H1 (cell line): ENCODE measurements at regions not wholly inside any gene's neighbourhood (a gene's known extent, or its start where the extent isn't known, plus 50 kb on each side); places are given as distances from the start of the nearest gene placed in this dataset.
A peak's percentile ranks its signal among the peaks of the same experiment; 100 is the strongest.

ENCODE experiments used
- CTCF ChIA-PET: fragments of 300-600 bp; sonication (Branson Sonifier 250); formaldehyde crosslinking; loops from one replicate; lab custom pipeline; 2021; ENCODE audit not compliant: partially characterized antibody; lab: Charles Lee
- POLR2A ChIA-PET: fragments of 300-600 bp; sonication (Branson Sonifier 250); formaldehyde crosslinking; loops from one replicate; lab custom pipeline; 2021; ENCODE audit warnings: inconsistent platforms; ENCODE audit not compliant: partially characterized antibody; lab: Charles Lee
- DNase-seq, 2 experiments: peaks; one replicate each; pipeline versions ENCODE4 v3.0.0 to v3.0.0-alpha.2; 2010 to 2022; ENCODE audit warnings: low spot score in 2 of 2, low read depth in 1 of 2, mixed read lengths in 1 of 2
- FAIRE-seq: peaks from 2 replicates; lab custom pipeline; 2011; peaks lifted over from hg19 to GRCh38; lab: Jason Lieb, UNC
- H2AFZ ChIP-seq: 2 replicates; pipeline ENCODE4 v1.8.1; 2012; ENCODE audit warnings: low read length, inconsistent platforms
- H2AK5ac ChIP-seq: 2 replicates; pipeline ENCODE4 v1.6.1; 2013; ENCODE audit warnings: low read depth, low read length
- H2BK120ac ChIP-seq: replicated peaks from 2 replicates; pipeline ENCODE3; 2013; ENCODE audit warnings: low read depth, low read length, inconsistent platforms
- H2BK12ac ChIP-seq: 2 replicates; pipeline ENCODE4 v1.6.1; 2013; ENCODE audit warnings: low read depth, low read length
- H2BK15ac ChIP-seq: 2 replicates; pipeline ENCODE4 v1.6.1; 2013; ENCODE audit warnings: low read length
- H2BK20ac ChIP-seq: 2 replicates; pipeline ENCODE4 v1.6.1; 2013; ENCODE audit warnings: low read length
- H2BK5ac ChIP-seq: 2 replicates; pipeline ENCODE4 v1.6.1; 2013; ENCODE audit warnings: low read depth, low read length
- H3K14ac ChIP-seq: 2 replicates; pipeline ENCODE4 v1.6.1; 2013; ENCODE audit warnings: inconsistent platforms; ENCODE audit not compliant: insufficient read length
- H3K18ac ChIP-seq: 2 replicates; pipeline ENCODE4 v1.6.1; 2013; ENCODE audit warnings: low read length; ENCODE audit errors: extremely low read depth
- H3K23ac ChIP-seq: 2 replicates; pipeline ENCODE4 v1.6.1; 2013; ENCODE audit warnings: inconsistent platforms; ENCODE audit not compliant: insufficient read length
- H3K23me2 ChIP-seq: 2 replicates; pipeline ENCODE4 v1.6.1; 2013; ENCODE audit warnings: low read depth, low read length
- H3K27ac ChIP-seq: 2 replicates; pipeline ENCODE4 v1.6.1; 2011; ENCODE audit warnings: low read depth, low read length, inconsistent platforms
- H3K27me3 ChIP-seq, 4 experiments: replicated peaks in 1 of 4; 1 replicate in 1 of 4; 2 replicates in 3 of 4; pipeline versions ENCODE4 v1.6.1 to v1.8.1; 2011 to 2013; ENCODE audit warnings: low read length in 3 of 4, mild to moderate bottlenecking in 3 of 4, inconsistent platforms in 2 of 4, mixed read lengths in 2 of 4, moderate library complexity in 1 of 4; ENCODE audit not compliant: control insufficient read depth in 3 of 4, insufficient read depth in 3 of 4; ENCODE audit errors: extremely low read depth in 1 of 4
- H3K36me3 ChIP-seq, 4 experiments: 2 replicates each; pipeline versions ENCODE4 v1.6.1 to v1.8.1; 2011 to 2013; ENCODE audit warnings: mild to moderate bottlenecking in 4 of 4, low read length in 3 of 4, moderate library complexity in 2 of 4, control low read depth in 1 of 4, inconsistent platforms in 1 of 4; ENCODE audit not compliant: insufficient read depth in 4 of 4, control insufficient read depth in 2 of 4
- H3K4ac ChIP-seq: replicated peaks from 2 replicates; pipeline ENCODE3; 2013; ENCODE audit warnings: low read length, low read depth, mixed read lengths, inconsistent platforms; ENCODE audit not compliant: insufficient read length
- H3K4me1 ChIP-seq, 4 experiments: replicated peaks in 1 of 4; 1 replicate in 1 of 4; 2 replicates in 3 of 4; pipeline versions ENCODE4 v1.6.1 to v1.8.1; 2011 to 2013; ENCODE audit warnings: low read length in 3 of 4, inconsistent platforms in 2 of 4, mixed read lengths in 1 of 4; ENCODE audit not compliant: insufficient read depth in 4 of 4, control insufficient read depth in 3 of 4
- H3K4me2 ChIP-seq, 2 experiments: 2 replicates each; pipeline versions ENCODE4 v1.6.1 to v1.8.1; 2011 to 2013; ENCODE audit warnings: low read depth in 2 of 2, low read length in 2 of 2, control low read depth in 1 of 2, inconsistent platforms in 1 of 2, mild to moderate bottlenecking in 1 of 2; ENCODE audit not compliant: insufficient read depth in 1 of 2
- H3K4me3 ChIP-seq, 4 experiments: fragments of 200-600, 300-600 bp in 1 of 4; sonication (generic), shearing (Covaris generic), sonication (Bioruptor Twin) in 1 of 4; 2 replicates each; pipeline versions ENCODE4 v1.5.1 to v1.8.1; 2011 to 2016; ENCODE audit warnings: low read length in 4 of 4, low read depth in 3 of 4, control low read depth in 2 of 4, inconsistent platforms in 2 of 4, mild to moderate bottlenecking in 2 of 4, mixed read lengths in 1 of 4, moderate library complexity in 1 of 4; ENCODE audit not compliant: insufficient read depth in 2 of 4; ENCODE audit errors: extremely low read depth in 1 of 4
- H3K56ac ChIP-seq: replicated peaks from 2 replicates; pipeline ENCODE3; 2013; ENCODE audit warnings: low read depth, mild to moderate bottlenecking, mixed read lengths, low read length, inconsistent platforms; ENCODE audit not compliant: insufficient read length
- H3K79me1 ChIP-seq: 2 replicates; pipeline ENCODE4 v1.6.1; 2013; ENCODE audit warnings: low read depth, low read length, control low read depth
- H3K79me2 ChIP-seq, 2 experiments: 2 replicates each; pipeline versions ENCODE4 v1.6.1 to v1.8.1; 2012 to 2013; ENCODE audit warnings: low read length in 2 of 2, mild to moderate bottlenecking in 2 of 2, inconsistent platforms in 1 of 2; ENCODE audit not compliant: insufficient read depth in 2 of 2, control insufficient read depth in 1 of 2
- H3K9ac ChIP-seq, 4 experiments: replicated peaks in 1 of 4; 1 replicate in 1 of 4; 2 replicates in 3 of 4; pipeline versions ENCODE4 v1.6.1 to v1.8.1; 2011 to 2013; ENCODE audit warnings: low read depth in 3 of 4, low read length in 3 of 4, control low read depth in 2 of 4, mild to moderate bottlenecking in 2 of 4, moderate library complexity in 2 of 4, inconsistent platforms in 1 of 4; ENCODE audit errors: extremely low read depth in 1 of 4
- H3K9me3 ChIP-seq, 2 experiments: 2 replicates each; pipeline versions ENCODE4 v1.6.1 to v1.8.1; 2012 to 2013; ENCODE audit warnings: mild to moderate bottlenecking in 2 of 2, moderate library complexity in 2 of 2, control low read depth in 1 of 2, inconsistent platforms in 1 of 2, low read depth in 1 of 2, low read length in 1 of 2, mixed read lengths in 1 of 2; ENCODE audit not compliant: insufficient read depth in 2 of 2
- H4K20me1 ChIP-seq, 2 experiments: replicated peaks in 1 of 2; 2 replicates each; pipeline versions ENCODE3 to v1.8.1; 2011 to 2013; ENCODE audit warnings: inconsistent platforms in 2 of 2, low read length in 2 of 2, mild to moderate bottlenecking in 1 of 2; ENCODE audit not compliant: insufficient read depth in 2 of 2, control insufficient read depth in 1 of 2
- H4K5ac ChIP-seq: 2 replicates; pipeline ENCODE4 v1.6.1; 2013; ENCODE audit warnings: low read length, low read depth, mixed read lengths, inconsistent platforms; ENCODE audit not compliant: insufficient read length
- H4K8ac ChIP-seq: 2 replicates; pipeline ENCODE4 v1.8.0; 2013; ENCODE audit warnings: mild to moderate bottlenecking, moderate library complexity, low read length, inconsistent platforms; ENCODE audit not compliant: insufficient read depth; ENCODE audit errors: extremely low read depth
- H4K91ac ChIP-seq: replicated peaks from 2 replicates; pipeline ENCODE3; 2013; ENCODE audit warnings: low read length, mixed read lengths, inconsistent platforms; ENCODE audit not compliant: insufficient read length
- ASH2L ChIP-seq: fragments of 200-600, 300-600 bp; sonication (generic); IDR thresholded peaks from one replicate; pipeline ENCODE4 v1.7.1; 2017; ENCODE audit warnings: low read length
- BCL11A ChIP-seq, 2 experiments: IDR thresholded peaks; one replicate each; pipeline ENCODE4 v1.6.1; 2011; ENCODE audit warnings: low read depth in 2 of 2, low read length in 2 of 2, mild to moderate bottlenecking in 2 of 2
- CHD1 ChIP-seq: IDR thresholded peaks from 2 replicates; pipeline ENCODE4 v1.6.1; 2012; ENCODE audit warnings: low read depth, low read length, improper control_type of control experiment
- CHD2 ChIP-seq: IDR thresholded peaks from 2 replicates; pipeline ENCODE4 v1.6.1; 2012; ENCODE audit warnings: low read length, improper control_type of control experiment
- CTBP2 ChIP-seq: IDR thresholded peaks from 2 replicates; pipeline ENCODE4 v1.7.0; 2011; ENCODE audit warnings: borderline replicate concordance, mild to moderate bottlenecking, moderate library complexity, mixed read lengths, low read length; ENCODE audit not compliant: insufficient read depth, insufficient read length
- GTF2F1 ChIP-seq: IDR thresholded peaks from 2 replicates; pipeline ENCODE4 v1.6.1; 2012; ENCODE audit warnings: low read depth, low read length, improper control_type of control experiment, borderline replicate concordance
- JUN ChIP-seq: IDR thresholded peaks from 2 replicates; pipeline ENCODE4 v1.6.1; 2011; ENCODE audit warnings: low read depth, mild to moderate bottlenecking, improper control_type of control experiment, low read length
- POLR2AphosphoS5 ChIP-seq: IDR thresholded peaks from 2 replicates; pipeline ENCODE4 v1.6.1; 2011; ENCODE audit warnings: low read depth, low read length
- RFX5 ChIP-seq: IDR thresholded peaks from 2 replicates; pipeline ENCODE4 v1.6.1; 2011; ENCODE audit warnings: low read depth, low read length, improper control_type of control experiment, borderline replicate concordance
- SIRT6 ChIP-seq: IDR thresholded peaks from one replicate; pipeline ENCODE4 v1.7.1; 2012; ENCODE audit warnings: low read length, inconsistent platforms
- SP1 ChIP-seq: IDR thresholded peaks from 2 replicates; pipeline ENCODE4 v1.6.1; 2011; ENCODE audit warnings: low read depth, low read length
- WGBS, 2 experiments: shearing (Covaris generic) in 1 of 2; methylation state at CpG; one replicate each; pipeline versions ENCODE4 v1.1.6 to v1.1.7; 2013 to 2015; ENCODE audit warnings: low lambda C conversion rate in 2 of 2, mixed read lengths in 2 of 2, inconsistent platforms in 1 of 2, low coverage in 1 of 2, missing lambda C conversion rate in 1 of 2; ENCODE audit not compliant: insufficient replicate concordance in 2 of 2, insufficient coverage in 1 of 2, insufficient read length in 1 of 2; ENCODE audit errors: extremely low coverage in 1 of 2, missing lambda C conversion rate in 1 of 2; 5-methylcytosine and 5-hydroxymethylcytosine counted together

DNA sequence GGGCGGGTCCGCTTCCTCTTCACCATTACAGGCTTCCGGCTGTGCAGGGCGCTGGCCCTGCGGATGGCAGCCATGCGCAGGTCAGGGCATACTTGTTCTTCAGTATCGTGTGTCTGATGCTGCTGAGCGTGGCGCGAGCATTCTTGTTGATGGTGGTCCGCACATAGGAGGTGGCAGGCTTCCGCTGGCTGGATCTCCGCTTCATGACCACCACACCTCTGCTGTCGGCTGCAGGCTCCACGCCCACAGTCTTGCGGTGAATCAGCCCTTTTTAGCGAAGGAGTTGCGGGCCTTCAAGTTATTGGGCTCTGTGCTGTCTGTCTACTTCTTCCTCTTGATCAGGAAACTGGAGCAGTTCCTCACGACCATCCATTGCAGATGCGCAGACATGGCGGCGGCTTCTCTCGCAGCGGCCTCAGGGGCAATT, 62.4 kb upstream of the ZNF608 start:
- no peak overlapping the region for H2BK120ac ChIP-seq
- no peak overlapping the region for H2AK5ac ChIP-seq
- H3K79me2 ChIP-seq, result no peaks in the 10 kb centered on the region
- no peak overlapping the region for H3K4ac ChIP-seq
- peaks cover 0 to 7% (median 3%) of the 10 kb centered on the region in 4 experiments; a peak in 5 of 7 replicates for H3K4me1 ChIP-seq
- H3K9me3 ChIP-seq, result no peaks in the 10 kb centered on the region
- CTCF ChIA-PET, result interaction anchor here (0.9 to 1.2 kb wide), 2 partner anchors 16 to 17 kb away, joined by 3 read pairs; no protein-coding TSS in a partner anchor
- no peak overlapping the region for H3K18ac ChIP-seq
- H3K79me1 ChIP-seq, result no peaks in the 10 kb centered on the region
- POLR2A ChIA-PET, result no interaction called here
- DNase-seq (no peak), FAIRE-seq (no peak)
- no peak overlapping the region for H2BK15ac ChIP-seq
- H2AFZ ChIP-seq, result no peak overlapping the region
- no peaks in the 10 kb centered on the region for H3K23me2 ChIP-seq
- no peak overlapping the region for H2BK5ac ChIP-seq
- peak overlapping the region; percentile 55; the same call in 1 of the 2 replicates for H2BK12ac ChIP-seq
- no peaks in the 10 kb centered on the region; a peak in 1 of 8 replicates for H3K36me3 ChIP-seq
- no peak overlapping the region for H4K5ac ChIP-seq
- no peaks in the 10 kb centered on the region for H3K27me3 ChIP-seq
- no peak overlapping the region for H3K23ac ChIP-seq
- H4K91ac ChIP-seq, result no peak overlapping the region
- 92% methylated on average over 24 of the region's 24 CpGs; no CpG with 5 or more reads in 1 of the 2 experiments for WGBS, 2 experiments
- H3K14ac ChIP-seq, result no peak overlapping the region
- no peak overlapping the region for H3K9ac ChIP-seq
- H3K4me3 ChIP-seq, result no peak overlapping the region
- peak overlapping the region; percentile 64; the same call in 1 of the 2 replicates for H2BK20ac ChIP-seq
- H3K56ac ChIP-seq, result no peak overlapping the region
- no peak overlapping the region for H4K8ac ChIP-seq
- H3K4me2 ChIP-seq, result no peak overlapping the region
- no peaks in the 10 kb centered on the region for H4K20me1 ChIP-seq
- H3K27ac ChIP-seq, result no peak overlapping the region
- TF ChIP-seq POLR2AphosphoS5, result no peak
- TF ChIP-seq GTF2F1, result no peak
- no peak for TF ChIP-seq JUN
- no peak for TF ChIP-seq CTBP2
- TF ChIP-seq SIRT6, result no peak
- no peak for TF ChIP-seq RFX5
- no peak for TF ChIP-seq CHD1
- no peak for TF ChIP-seq BCL11A (IDR thresholded peaks at IDR 0.05; ENCODE audit: low read depth in 2 of 2, low read length in 2 of 2)
- TF ChIP-seq CHD2, result no peak
- no peak for TF ChIP-seq SP1
- no peak for TF ChIP-seq ASH2L
